NCI-H510A treated with DMSO at 0.1 percent for 48 hours (cell line): ENCODE measurements at regions not wholly inside any gene's neighbourhood (a gene's known extent, or its start where the extent isn't known, plus 50 kb on each side); places are given as distances from the start of the nearest gene placed in this dataset.

Experiments used
- DNase-seq: peaks from one replicate; lab custom pipeline; 2025; lab: John Stamatoyannopoulos, UW

- no peak for DNase-seq
Observed at GRCh38 chr14:98578204-98578603, 693.8 kb downstream of the BCL11B start.

DNA sequence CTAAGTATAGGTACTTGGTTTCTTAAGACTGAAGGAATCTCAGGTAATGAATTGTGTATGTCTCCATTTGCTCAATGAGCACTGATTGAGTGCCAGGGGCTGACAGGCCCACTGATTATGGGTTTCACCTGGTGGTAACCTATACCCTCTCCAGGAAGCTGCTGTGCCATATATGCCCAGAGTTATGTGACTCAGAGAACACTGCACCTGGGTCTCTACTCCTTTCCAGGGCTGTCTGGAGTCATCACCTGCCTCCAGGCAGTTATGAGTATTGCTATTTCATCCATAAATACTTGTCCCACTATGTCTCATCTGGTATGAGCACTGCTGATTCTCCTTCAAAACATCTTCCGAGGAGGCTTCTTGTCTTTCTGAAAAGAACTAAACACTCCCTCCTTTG lies 692.9 kb downstream of the BCL11B start:
- no peak for DNase-seq

GRCh38 chr14:98580131-98580678 lies 691.8 kb downstream of the BCL11B start:
- no peak for DNase-seq

GRCh38 chr14:98582276-98582675 lies 689.7 kb downstream of the BCL11B start:
- DNase-seq, result no peak

DNA sequence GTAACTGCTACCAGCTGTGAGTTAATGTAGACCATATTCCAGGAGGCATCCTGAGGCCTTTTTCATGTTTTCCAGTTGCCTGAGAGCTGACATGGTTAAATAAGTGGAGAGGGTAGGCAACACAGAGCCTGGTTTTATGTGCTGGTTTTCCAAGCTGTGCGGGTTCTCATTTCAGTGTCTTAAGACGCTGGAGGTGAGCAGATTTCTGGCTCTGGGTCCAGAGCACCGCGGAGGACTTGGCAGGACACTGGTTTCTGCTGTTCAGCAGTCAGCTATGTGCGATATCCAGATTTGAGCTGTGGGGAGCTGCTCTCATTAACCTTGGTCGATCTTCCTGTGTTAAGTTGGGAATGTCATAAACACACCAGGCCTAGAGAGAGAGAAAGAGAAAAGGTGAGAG lies 680.8 kb downstream of the BCL11B start:
- DNase-seq, result no peak

- DNase-seq, result no peak
Observed at GRCh38 chr14:98592611-98593170, 679.3 kb downstream of the BCL11B start.

DNA sequence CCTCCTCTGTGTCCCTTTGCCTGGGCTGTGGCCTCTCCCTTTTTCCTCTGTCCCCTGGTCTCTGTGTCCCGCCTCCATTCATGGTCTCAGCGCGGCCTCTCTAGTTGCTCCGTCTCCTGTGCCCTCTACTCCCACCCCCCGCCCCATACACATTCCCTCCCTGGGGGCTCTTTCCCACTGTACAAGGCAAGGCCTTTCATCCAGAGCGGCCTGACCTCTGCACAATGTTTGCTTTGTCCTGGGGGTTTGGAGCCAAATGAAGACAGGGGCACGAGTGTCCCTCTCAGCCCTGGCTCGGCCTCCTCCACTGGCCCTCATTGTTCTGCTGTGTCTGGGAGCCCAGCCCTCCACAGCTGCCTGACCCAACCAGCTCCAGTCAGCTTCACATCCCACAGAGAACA lies 678.6 kb downstream of the BCL11B start:
- no peak for DNase-seq

DNA sequence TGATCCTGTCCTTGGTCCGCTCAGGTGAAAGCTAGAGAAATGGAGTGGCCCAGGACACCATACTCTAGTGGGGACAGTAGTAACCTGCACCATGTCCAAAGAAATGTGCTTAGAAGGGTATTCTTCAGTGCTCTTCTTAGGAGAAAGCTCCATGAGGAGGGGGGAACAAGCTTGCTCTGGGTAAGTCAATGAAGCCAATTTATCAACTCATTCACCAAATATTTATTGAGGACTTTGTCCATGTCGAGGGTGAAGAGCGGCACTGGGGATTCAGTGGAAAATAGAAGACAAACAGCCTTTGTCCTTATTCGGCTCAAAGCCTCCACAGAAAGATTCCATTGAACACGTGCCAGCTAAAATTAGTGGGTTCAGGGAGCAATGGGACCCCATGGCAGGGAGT lies 677.8 kb downstream of the BCL11B start:
- DNase-seq, result no peak

DNA sequence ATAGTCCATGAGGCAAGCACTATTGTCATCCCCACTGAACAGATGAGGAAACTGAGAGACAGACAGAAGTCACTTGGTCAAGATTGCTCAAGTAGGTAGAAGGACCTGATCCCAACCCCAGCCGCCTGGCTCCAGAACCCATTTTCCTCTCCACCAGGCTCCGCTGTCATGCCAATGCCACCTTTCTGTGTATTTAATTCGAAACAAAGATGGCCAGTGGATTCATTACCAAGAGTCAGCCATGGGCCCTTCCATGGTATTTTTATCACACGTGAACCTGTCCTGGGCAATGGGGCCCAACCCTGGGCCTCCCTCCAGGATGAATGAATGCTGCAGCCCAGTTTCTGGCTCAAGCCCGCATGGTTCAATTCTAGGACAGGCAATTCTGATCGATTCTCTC lies 673.4 kb downstream of the BCL11B start:
- no peak for DNase-seq

DNA sequence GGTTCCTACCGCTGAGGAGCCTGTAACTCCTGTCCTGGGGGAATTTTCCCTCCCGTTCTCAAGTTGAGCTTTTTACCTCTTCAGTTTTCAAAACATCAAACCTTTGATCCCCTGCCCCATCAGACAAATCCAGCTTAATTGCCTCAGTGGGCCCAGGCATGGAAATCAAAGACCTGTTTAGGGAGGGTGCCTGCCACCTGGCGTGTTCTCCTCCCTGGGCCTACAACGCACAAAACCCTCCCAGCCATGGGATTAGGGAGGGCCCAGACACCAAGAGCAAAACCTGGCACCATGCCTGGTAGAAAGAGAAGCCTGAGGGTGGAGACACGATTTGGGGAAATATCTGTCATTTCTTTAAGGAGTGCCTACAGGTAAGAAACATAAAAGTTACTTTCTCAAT lies 672.9 kb downstream of the BCL11B start:
- no peak for DNase-seq

- DNase-seq, result no peak
Observed at GRCh38 chr14:98602983-98603382, 669.0 kb downstream of the BCL11B start.

DNA sequence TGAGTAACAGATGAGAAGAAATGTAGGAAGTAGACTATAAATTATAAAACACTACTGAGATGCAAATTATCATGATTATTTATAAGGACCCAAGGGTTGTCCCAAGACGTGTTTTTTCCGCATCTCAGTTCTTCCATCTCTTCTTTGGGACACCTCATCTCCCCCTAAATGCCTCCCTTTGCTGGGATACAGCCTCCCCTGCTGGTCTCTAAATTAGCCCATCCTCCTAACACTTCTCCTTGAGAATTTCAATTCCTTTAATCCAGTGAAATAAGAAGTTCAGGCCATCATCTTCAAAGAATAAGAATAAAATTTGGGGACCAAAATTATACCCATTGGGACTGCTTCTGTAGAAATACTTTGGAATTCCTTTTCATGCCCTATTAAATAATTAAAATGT lies 667.0 kb downstream of the BCL11B start:
- DNase-seq, result no peak

GRCh38 chr14:98606041-98606640 lies 665.9 kb downstream of the BCL11B start:
- DNase-seq, result no peak

- DNase-seq, result no peak
Observed at GRCh38 chr14:98606816-98607215, 665.2 kb downstream of the BCL11B start.

GRCh38 chr14:98607341-98607910 lies 664.6 kb downstream of the BCL11B start:
- no peak for DNase-seq

DNA sequence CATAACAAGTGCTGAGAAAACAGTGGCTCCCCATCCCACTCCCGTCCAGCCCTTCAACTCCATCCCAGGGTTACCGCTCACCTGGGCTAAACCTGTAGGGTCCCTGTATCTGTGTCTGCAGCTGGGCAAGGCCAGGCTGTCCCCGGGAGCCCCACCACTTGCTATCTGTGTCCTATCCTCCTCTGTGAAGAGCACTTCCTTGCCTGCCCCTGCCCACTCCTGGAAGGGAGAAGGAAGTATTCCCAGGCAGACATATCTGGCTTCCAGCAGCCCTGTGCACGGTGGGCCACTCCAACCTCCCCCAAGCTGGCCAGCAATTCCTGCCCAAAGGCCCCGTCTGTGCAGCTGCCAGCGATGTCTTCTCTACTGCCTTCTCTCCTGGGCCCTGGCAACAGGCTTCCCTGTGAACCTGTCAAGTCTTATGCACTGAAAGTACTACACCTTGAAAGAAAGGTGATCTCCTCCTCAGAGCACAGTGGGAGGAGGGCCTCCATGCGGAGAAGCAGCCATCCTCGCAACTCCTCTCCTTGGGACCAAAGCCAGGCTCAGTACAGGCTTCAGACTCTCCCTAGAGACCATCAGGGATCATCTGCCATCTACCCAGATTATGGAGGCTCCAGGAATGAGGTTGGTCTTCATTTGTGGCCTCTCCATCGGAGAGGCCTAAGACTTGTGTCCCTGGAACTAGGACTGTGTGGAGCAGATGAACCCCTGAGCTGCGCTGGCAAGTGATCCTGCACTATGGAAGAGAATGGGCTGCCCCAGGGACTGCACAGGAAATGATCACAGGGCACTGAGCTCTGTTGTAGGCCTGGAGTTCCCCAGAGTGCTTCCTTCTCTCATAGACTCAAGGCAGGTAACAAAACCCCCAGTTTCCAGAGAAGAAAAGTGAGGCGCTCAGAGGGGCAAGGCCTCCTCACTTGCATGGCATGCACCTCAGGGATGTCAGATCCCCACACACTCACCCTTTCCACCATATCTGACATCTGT lies 663.6 kb downstream of the BCL11B start:
- no peak for DNase-seq

DNA sequence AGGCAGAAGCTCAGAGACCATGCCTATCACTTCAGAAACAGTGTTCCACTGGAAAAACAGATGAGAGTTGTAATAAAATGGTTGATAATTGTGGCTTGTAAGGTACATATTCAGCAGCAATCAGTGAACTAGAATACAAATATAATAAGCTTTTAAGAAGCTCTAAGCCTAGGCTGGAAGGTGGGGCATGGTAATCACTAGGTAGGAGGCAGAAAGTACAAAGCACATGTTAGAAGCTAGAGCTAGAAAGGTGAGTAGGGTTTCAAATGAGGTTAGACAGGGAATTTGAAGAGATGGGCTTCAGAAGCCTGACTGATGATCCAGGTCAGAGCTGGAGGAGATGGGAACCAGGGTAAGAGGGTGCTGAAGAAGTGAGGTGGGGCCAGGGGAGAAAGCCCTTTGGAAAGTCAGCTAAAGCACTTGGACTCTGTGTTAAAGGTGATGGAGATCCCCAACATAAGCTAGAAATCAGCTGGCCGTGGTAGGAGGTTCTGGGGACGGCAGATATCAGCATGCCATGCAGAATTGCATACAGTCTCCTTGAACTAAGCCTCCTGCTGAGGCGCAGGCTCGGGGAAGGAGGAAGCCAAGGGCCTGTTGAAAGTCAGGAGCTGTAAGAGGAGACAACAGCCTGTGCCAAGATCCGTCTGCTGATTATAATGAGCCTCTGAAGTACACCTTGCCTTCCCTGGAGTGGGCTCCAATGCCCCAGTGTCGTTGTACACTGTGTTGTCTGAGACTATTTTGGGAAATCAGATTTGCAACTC lies 659.4 kb downstream of the BCL11B start:
- DNase-seq, result no peak

GRCh38 chr14:98614741-98615140 lies 657.3 kb downstream of the BCL11B start:
- DNase-seq, result no peak

DNA sequence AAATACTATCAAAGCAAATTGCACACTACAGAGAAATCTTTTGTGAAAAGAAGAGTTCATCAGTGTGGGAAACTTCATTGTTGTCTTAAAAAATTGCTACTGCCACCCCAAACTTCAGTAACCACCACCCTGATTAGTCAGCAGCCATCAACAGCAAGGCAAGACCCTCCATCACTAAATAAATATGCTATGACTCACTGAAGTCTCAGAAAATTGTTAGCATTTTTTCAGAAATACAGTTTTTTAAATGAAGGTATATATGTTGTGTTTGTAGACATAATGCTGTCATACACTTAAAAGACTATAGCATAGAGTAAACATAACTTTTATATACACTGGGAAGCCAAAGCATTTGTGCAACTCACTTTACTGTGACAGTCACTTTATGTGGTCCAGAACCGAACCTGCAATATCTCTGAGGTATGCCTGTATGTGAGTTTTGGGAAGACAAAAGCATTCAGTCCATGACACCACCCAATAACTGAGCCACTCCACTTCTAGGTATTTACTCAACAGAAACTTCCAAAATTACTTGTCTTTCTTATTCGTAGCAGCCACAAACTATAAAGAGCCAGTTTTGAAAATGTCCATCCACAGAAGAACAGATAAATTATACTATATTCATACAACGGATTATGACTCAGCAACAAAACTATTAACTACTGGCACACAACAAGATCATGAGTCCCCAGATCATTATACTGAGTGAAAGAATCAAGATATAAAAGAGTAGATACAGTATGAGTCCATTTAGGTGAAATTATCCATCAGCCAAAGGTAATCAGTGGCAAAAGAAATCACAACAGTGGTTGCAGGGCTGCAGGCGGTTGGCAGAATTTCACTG lies 649.6 kb downstream of the BCL11B start:
- DNase-seq, result no peak

DNA sequence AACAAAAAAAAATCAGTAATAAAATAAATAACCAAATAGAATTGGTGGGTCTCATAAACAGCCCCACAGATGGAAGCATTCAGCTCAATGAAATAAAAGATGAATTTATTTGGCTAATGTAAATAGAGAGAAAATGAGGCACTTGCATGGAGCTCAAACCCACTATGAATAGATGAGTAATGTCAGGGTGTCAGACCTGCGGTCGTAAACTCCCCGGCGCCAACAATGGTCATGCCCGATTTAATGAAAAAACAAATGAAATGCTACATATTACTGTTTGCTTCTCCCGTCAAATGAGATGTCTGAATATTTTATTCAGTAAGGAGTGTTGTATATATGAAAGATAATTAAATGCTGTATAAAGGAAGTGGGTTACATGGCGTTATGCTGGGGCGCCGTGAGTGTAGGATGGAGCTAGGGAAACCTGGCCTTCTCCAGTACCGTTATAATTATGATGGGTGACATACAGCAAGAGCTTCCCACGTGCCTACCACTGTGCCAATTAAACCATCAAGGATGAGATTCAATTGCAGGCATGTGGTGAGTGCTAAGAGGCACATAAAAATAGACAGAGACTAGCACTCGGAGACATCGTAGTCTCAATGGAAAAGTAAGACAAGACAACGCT lies 648.1 kb downstream of the BCL11B start:
- no peak for DNase-seq
